ENCODE measurements at regions not wholly inside any gene's neighbourhood (a gene's known extent, or its start where the extent isn't known, plus 50 kb on each side); places are given as distances from the start of the nearest gene placed in this dataset.

DNA sequence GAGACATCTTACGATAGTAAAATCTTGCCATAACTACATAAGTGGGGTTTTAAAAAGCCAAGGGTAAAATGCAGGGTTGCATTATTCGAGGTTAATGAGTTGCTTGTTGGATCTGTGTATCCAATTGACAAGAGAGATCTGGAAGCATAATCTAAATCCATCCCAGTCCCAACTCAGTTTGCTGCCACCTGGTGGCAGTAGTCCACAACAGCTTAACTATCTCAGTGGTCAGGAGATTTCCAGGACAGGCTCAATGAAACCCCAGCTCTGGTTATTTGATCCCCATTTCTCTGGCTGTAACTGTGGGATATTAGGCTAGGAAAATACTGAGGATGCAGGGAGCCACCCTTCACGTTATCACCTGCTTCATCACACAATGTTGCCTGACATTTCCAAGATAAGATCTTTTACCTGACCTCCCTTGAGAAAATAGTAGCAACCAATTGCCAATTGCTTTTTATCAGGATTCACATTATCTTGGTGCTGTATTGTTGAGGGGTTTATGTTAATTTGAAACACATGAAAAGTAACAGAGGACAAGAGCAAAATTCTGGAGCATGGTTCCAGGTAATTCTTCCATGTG, 88.2 kb upstream of the TNIP3 start:
- TF ChIP-seq, protein P1, sequence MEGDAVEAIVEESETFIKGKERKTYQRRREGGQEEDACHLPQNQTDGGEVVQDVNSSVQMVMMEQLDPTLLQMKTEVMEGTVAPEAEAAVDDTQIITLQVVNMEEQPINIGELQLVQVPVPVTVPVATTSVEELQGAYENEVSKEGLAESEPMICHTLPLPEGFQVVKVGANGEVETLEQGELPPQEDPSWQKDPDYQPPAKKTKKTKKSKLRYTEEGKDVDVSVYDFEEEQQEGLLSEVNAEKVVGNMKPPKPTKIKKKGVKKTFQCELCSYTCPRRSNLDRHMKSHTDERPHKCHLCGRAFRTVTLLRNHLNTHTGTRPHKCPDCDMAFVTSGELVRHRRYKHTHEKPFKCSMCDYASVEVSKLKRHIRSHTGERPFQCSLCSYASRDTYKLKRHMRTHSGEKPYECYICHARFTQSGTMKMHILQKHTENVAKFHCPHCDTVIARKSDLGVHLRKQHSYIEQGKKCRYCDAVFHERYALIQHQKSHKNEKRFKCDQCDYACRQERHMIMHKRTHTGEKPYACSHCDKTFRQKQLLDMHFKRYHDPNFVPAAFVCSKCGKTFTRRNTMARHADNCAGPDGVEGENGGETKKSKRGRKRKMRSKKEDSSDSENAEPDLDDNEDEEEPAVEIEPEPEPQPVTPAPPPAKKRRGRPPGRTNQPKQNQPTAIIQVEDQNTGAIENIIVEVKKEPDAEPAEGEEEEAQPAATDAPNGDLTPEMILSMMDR (IDR thresholded peaks at IDR 0.05; ENCODE audit: insufficient read depth, low read depth, low read length): peak; percentile 95
- no peak for TF ChIP-seq EZH2 (IDR thresholded peaks at IDR 0.05; ENCODE audit: insufficient read depth, low read length)
